PFSK-1 (cell line): ENCODE measurements at regions not wholly inside any gene's neighbourhood (a gene's known extent, or its start where the extent isn't known, plus 50 kb on each side); places are given as distances from the start of the nearest gene placed in this dataset.

ENCODE experiments used
- POLR2AphosphoS5 ChIP-seq: IDR thresholded peaks from 2 replicates; pipeline ENCODE4 v1.6.1; 2012; ENCODE audit warnings: low read depth, mild to moderate bottlenecking, control low read depth, low read length, moderate library complexity
- SIN3A ChIP-seq: IDR thresholded peaks from 2 replicates; pipeline ENCODE4 v1.6.1; 2012; ENCODE audit warnings: mild to moderate bottlenecking, low read length, moderate library complexity, borderline replicate concordance; ENCODE audit not compliant: insufficient read depth
- TAF1 ChIP-seq: IDR thresholded peaks from 2 replicates; pipeline ENCODE4 v1.6.1; 2012; ENCODE audit warnings: low read length, control low read depth, borderline replicate concordance; ENCODE audit not compliant: insufficient read depth
- TF ChIP-seq, protein P1 (sequence below), 2 experiments: IDR thresholded peaks; 2 replicates each; pipeline versions ENCODE4 v1.6.1 to v1.8.0; 2011 to 2012; ENCODE audit warnings: low read depth in 2 of 2, low read length in 2 of 2, control low read depth in 1 of 2, inconsistent platforms in 1 of 2, mild to moderate bottlenecking in 1 of 2, moderate library complexity in 1 of 2; ENCODE audit not compliant: insufficient read depth in 1 of 2

- TF ChIP-seq, protein P1, sequence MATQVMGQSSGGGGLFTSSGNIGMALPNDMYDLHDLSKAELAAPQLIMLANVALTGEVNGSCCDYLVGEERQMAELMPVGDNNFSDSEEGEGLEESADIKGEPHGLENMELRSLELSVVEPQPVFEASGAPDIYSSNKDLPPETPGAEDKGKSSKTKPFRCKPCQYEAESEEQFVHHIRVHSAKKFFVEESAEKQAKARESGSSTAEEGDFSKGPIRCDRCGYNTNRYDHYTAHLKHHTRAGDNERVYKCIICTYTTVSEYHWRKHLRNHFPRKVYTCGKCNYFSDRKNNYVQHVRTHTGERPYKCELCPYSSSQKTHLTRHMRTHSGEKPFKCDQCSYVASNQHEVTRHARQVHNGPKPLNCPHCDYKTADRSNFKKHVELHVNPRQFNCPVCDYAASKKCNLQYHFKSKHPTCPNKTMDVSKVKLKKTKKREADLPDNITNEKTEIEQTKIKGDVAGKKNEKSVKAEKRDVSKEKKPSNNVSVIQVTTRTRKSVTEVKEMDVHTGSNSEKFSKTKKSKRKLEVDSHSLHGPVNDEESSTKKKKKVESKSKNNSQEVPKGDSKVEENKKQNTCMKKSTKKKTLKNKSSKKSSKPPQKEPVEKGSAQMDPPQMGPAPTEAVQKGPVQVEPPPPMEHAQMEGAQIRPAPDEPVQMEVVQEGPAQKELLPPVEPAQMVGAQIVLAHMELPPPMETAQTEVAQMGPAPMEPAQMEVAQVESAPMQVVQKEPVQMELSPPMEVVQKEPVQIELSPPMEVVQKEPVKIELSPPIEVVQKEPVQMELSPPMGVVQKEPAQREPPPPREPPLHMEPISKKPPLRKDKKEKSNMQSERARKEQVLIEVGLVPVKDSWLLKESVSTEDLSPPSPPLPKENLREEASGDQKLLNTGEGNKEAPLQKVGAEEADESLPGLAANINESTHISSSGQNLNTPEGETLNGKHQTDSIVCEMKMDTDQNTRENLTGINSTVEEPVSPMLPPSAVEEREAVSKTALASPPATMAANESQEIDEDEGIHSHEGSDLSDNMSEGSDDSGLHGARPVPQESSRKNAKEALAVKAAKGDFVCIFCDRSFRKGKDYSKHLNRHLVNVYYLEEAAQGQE (IDR thresholded peaks at IDR 0.05; ENCODE audit: insufficient read depth in 1 of 2, low read depth in 2 of 2, low read length in 2 of 2) = no peak
- TF ChIP-seq POLR2AphosphoS5 = no peak
- TF ChIP-seq SIN3A = no peak
- no peak for TF ChIP-seq TAF1
Measured at GRCh38 chr21:27408826-27409225, 441.9 kb upstream of the ADAMTS5 start.
